ENCODE measurements at regions not wholly inside any gene's neighbourhood (a gene's known extent, or its start where the extent isn't known, plus 50 kb on each side); places are given as distances from the start of the nearest gene placed in this dataset.

DNA sequence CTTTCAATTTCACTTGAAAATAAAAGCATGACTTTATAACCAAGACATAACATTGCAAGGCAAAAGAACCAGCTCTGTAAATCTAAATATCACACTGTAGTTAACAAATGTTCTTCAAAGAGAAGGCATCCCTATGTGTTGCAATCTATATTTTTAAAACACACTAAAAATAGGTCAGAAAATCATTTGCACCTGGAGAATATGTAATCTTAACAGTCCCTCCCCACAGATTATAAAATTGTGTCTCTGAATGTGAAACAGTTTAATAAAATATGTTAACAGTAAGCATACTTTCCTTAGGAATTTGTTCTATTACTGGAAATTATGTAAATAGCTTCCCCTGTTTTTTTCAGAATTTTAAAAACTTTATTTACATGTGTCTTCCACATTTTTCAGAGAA lies 351.9 kb downstream of the COL12A1 start:
- Histone ChIP-seq H3K27ac (no peak overlapping the region), H3K9me3 (no peaks in the 10 kb centered on the region), H3K4me3 (no peak overlapping the region), H3K36me3 (no peaks in the 10 kb centered on the region), H3K27me3 (replicated peaks in 1 of 7) (no peaks in the 10 kb centered on the region), H3K4me1 (no peaks in the 10 kb centered on the region)
- TF ChIP-seq POLR2A (IDR thresholded peaks at IDR 0.05): no peak
- TF ChIP-seq POLR2AphosphoS5 (IDR thresholded peaks at IDR 0.05): no peak
- TF ChIP-seq CTCF (IDR thresholded peaks at IDR 0.05 in 8 of 11, conservative IDR thresholded peaks at IDR 0.05 in 3 of 11): no peak
- DNase-seq: no peak
- intact Hi-C loops (cut with DNase I; ENCODE audit: low total_unique reads): no loop called here

GRCh38 chr6:74851596-74851995 lies 354.3 kb downstream of the COL12A1 start:
- H3K36me3 ChIP-seq: no peaks in the 10 kb centered on the region
- no peak for DNase-seq
- 46 to 84% (median 62%) methylated on average over 2 of the region's 2 CpGs for WGBS, 5 donors
- TF ChIP-seq POLR2AphosphoS5 (IDR thresholded peaks at IDR 0.05): no peak
- no peak for TF ChIP-seq POLR2A (IDR thresholded peaks at IDR 0.05)
- TF ChIP-seq CTCF (IDR thresholded peaks at IDR 0.05 in 8 of 11, conservative IDR thresholded peaks at IDR 0.05 in 3 of 11): no peak
- no peaks in the 10 kb centered on the region for H3K9me3 ChIP-seq
- H3K27ac ChIP-seq: no peak overlapping the region
- H3K4me3 ChIP-seq: no peak overlapping the region
- intact Hi-C loops (cut with DNase I; ENCODE audit: low total_unique reads): no loop called here
- no peaks in the 10 kb centered on the region for H3K4me1 ChIP-seq
- H3K27me3 ChIP-seq (replicated peaks in 1 of 7): no peaks in the 10 kb centered on the region

- Histone ChIP-seq H3K4me3 (no peak overlapping the region), H3K27ac (no peak overlapping the region), H3K4me1 (no peaks in the 10 kb centered on the region), H3K27me3 (replicated peaks in 1 of 7) (no peaks in the 10 kb centered on the region), H3K36me3 (no peaks in the 10 kb centered on the region), H3K9me3 (peaks cover 0 to 25% (median 14%) of the 10 kb centered on the region in 8 donors)
- 66 to 79% (median 75%) methylated on average over 3 of the region's 3 CpGs for WGBS, 5 donors
- DNase-seq: no peak
- intact Hi-C loops (cut with DNase I; ENCODE audit: low total_unique reads): no loop called here
- no peak for TF ChIP-seq CTCF (IDR thresholded peaks at IDR 0.05 in 8 of 11, conservative IDR thresholded peaks at IDR 0.05 in 3 of 11)
- no peak for TF ChIP-seq POLR2AphosphoS5 (IDR thresholded peaks at IDR 0.05)
- TF ChIP-seq POLR2A (IDR thresholded peaks at IDR 0.05): no peak
Measured at GRCh38 chr6:74840953-74841352, 364.9 kb downstream of the COL12A1 start.

- Histone ChIP-seq H3K4me1 (no peaks in the 10 kb centered on the region), H3K36me3 (no peaks in the 10 kb centered on the region), H3K27me3 (replicated peaks in 1 of 7) (no peaks in the 10 kb centered on the region), H3K9me3 (peaks cover 0 to 23% (median 3%) of the 10 kb centered on the region in 8 donors), H3K27ac (no peak overlapping the region), H3K4me3 (no peak overlapping the region)
- DNase-seq: no peak
- 45 to 70% (median 63%) methylated on average over 1 of the region's 1 CpG for WGBS, 5 donors
- no peak for TF ChIP-seq POLR2AphosphoS5 (IDR thresholded peaks at IDR 0.05)
- no peak for TF ChIP-seq POLR2A (IDR thresholded peaks at IDR 0.05)
- TF ChIP-seq CTCF (IDR thresholded peaks at IDR 0.05 in 8 of 11, conservative IDR thresholded peaks at IDR 0.05 in 3 of 11): no peak
- intact Hi-C loops (cut with DNase I; ENCODE audit: low total_unique reads): no loop called here
Measured at GRCh38 chr6:74834967-74835366, 370.9 kb downstream of the COL12A1 start.
